Tibial nerve (tissue), 4 donors: ENCODE measurements at regions not wholly inside any gene's neighbourhood (a gene's known extent, or its start where the extent isn't known, plus 50 kb on each side); places are given as distances from the start of the nearest gene placed in this dataset.

ENCODE experiments used
- CTCF ChIP-seq, 5 experiments: fragments of 200-600 bp in 3 of 5; fragments of 450-650 bp in 2 of 5; sonication (generic) in 3 of 5; IDR thresholded peaks; one replicate each; pipeline ENCODE4 v1.5.1; 2016 to 2019; ENCODE audit warnings: antibody characterized with exemption in 5 of 5, mild to moderate bottlenecking in 3 of 5, moderate library complexity in 2 of 5
- EP300 ChIP-seq, 2 donors: sonication (generic); formaldehyde crosslinking; IDR thresholded peaks; one replicate each; pipeline ENCODE4 v1.6.1; 2017; ENCODE audit warnings: antibody characterized with exemption in 2 of 2, mild to moderate bottlenecking in 1 of 2
- POLR2A ChIP-seq, 2 donors: fragments of 450-650 bp; IDR thresholded peaks; one replicate each; pipeline ENCODE4 v1.6.1; 2017; ENCODE audit warnings: antibody characterized with exemption in 2 of 2, mild to moderate bottlenecking in 2 of 2, moderate library complexity in 2 of 2

DNA sequence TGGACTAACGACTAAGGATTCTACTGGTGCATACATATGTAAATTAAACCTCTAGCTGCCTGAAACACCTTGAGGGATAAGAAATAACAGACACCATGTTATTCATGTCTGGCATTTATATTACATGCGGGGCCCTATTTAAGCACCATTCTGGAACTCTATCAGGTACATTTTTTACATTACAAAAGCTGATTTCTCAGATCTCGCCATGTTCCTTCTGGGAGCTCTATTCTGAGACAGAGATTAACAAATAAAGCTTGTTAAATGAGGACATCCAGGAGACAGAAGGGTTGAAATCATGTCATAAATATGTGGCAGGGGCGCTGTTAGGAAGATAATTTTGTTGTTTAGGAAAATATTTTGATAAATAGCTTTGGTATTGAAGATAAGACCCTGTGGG lies 93.4 kb upstream of the SLIT3 start:
- no peak for TF ChIP-seq CTCF (IDR thresholded peaks at IDR 0.05)
- no peak for TF ChIP-seq EP300 (IDR thresholded peaks at IDR 0.05)
- TF ChIP-seq POLR2A (IDR thresholded peaks at IDR 0.05) = no peak
